ENCODE measurements at regions not wholly inside any gene's neighbourhood (a gene's known extent, or its start where the extent isn't known, plus 50 kb on each side); places are given as distances from the start of the nearest gene placed in this dataset.

GRCh38 chr3:74021449-74021848 is 396.7 kb upstream of the PDZRN3 start:
- TF ChIP-seq, protein P1, sequence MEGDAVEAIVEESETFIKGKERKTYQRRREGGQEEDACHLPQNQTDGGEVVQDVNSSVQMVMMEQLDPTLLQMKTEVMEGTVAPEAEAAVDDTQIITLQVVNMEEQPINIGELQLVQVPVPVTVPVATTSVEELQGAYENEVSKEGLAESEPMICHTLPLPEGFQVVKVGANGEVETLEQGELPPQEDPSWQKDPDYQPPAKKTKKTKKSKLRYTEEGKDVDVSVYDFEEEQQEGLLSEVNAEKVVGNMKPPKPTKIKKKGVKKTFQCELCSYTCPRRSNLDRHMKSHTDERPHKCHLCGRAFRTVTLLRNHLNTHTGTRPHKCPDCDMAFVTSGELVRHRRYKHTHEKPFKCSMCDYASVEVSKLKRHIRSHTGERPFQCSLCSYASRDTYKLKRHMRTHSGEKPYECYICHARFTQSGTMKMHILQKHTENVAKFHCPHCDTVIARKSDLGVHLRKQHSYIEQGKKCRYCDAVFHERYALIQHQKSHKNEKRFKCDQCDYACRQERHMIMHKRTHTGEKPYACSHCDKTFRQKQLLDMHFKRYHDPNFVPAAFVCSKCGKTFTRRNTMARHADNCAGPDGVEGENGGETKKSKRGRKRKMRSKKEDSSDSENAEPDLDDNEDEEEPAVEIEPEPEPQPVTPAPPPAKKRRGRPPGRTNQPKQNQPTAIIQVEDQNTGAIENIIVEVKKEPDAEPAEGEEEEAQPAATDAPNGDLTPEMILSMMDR (IDR thresholded peaks at IDR 0.05; ENCODE audit: low read length) = no peak
- no peak for TF ChIP-seq EZH2 (optimal IDR thresholded peaks at IDR 0.05; ENCODE audit: low read depth, low read length)
